ENCODE measurements at regions not wholly inside any gene's neighbourhood (a gene's known extent, or its start where the extent isn't known, plus 50 kb on each side); places are given as distances from the start of the nearest gene placed in this dataset.

- no peak overlapping the region for H3K4me3 ChIP-seq (ENCODE audit: low read depth, low read length, poor library complexity, severe bottlenecking)
- no peaks in the 10 kb centered on the region for H3F3A ChIP-seq (ENCODE audit: insufficient read depth, low read length)
- no peak overlapping the region for H2AFZ ChIP-seq (ENCODE audit: low read length)
These were observed 125.0 kb upstream of the MEF2A start for GRCh38 chr15:99440551-99441443.

DNA sequence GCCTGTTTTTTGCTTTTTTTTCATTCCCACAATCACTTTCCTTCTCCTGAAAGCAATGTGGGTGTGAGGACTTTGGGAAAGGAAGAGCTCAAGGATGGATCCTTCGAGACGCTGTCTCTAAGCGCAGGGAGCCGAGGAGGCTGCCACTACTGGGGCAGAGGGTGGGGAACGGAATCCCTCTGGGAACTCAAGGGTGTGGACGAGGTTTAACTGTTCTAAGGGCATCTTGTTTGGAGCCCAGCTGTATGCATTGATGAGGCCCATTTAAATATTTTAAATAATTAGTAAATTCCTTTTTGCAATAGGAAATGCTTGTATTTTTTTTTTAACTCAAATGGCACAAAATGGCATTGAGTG is 124.4 kb upstream of the MEF2A start:
- Histone ChIP-seq H3K36me3 (ENCODE audit: insufficient read depth, low read length) (no peaks in the 10 kb centered on the region), H3K9me2 (ENCODE audit: low read depth, low read length) (no peaks in the 10 kb centered on the region), H4K20me1 (ENCODE audit: insufficient read depth, low read length) (no peaks in the 10 kb centered on the region), H3K27me3 (ENCODE audit: insufficient read depth, low read length) (peaks cover 4% of the 10 kb centered on the region), H3K4me3 (ENCODE audit: low read depth, low read length, poor library complexity, severe bottlenecking) (no peak overlapping the region), H3K9ac (ENCODE audit: low read length) (no peak overlapping the region), H3K4me1 (ENCODE audit: insufficient read depth, low read length, severe bottlenecking) (peaks cover 7% of the 10 kb centered on the region), H3F3A (ENCODE audit: insufficient read depth, low read length) (no peaks in the 10 kb centered on the region), H2AFZ (ENCODE audit: low read length) (no peak overlapping the region), H3K79me2 (ENCODE audit: insufficient read depth, low read length) (no peaks in the 10 kb centered on the region), H3K9me3 (ENCODE audit: low read length) (no peaks in the 10 kb centered on the region), H3K4me2 (ENCODE audit: low read length) (no peak overlapping the region), H3K27ac (ENCODE audit: low read depth, low read length, poor library complexity, severe bottlenecking) (no peak overlapping the region)
- TF ChIP-seq EZH2 (IDR thresholded peaks at IDR 0.05; ENCODE audit: borderline replicate concordance, low read length) (no peak), CTCF (IDR thresholded peaks at IDR 0.05; ENCODE audit: low read length) (no peak)

More at GRCh38 chr15:99440551-99441443, 125.0 kb upstream of the MEF2A start:
- H3K36me3 ChIP-seq (ENCODE audit: insufficient read depth, low read length) = no peaks in the 10 kb centered on the region
- H3K9me2 ChIP-seq (ENCODE audit: low read depth, low read length) = no peaks in the 10 kb centered on the region
- H3K9ac ChIP-seq (ENCODE audit: low read length) = no peak overlapping the region
- no peak overlapping the region for H3K4me2 ChIP-seq (ENCODE audit: low read length)
- TF ChIP-seq EZH2 (IDR thresholded peaks at IDR 0.05; ENCODE audit: borderline replicate concordance, low read length) (no peak), CTCF (IDR thresholded peaks at IDR 0.05; ENCODE audit: low read length) (no peak)
- H4K20me1 ChIP-seq (ENCODE audit: insufficient read depth, low read length) = no peaks in the 10 kb centered on the region
- H3K4me1 ChIP-seq (ENCODE audit: insufficient read depth, low read length, severe bottlenecking) = peaks cover 7% of the 10 kb centered on the region
- peaks cover 4% of the 10 kb centered on the region for H3K27me3 ChIP-seq (ENCODE audit: insufficient read depth, low read length)
- no peaks in the 10 kb centered on the region for H3K79me2 ChIP-seq (ENCODE audit: insufficient read depth, low read length)
- no peak overlapping the region for H3K27ac ChIP-seq (ENCODE audit: low read depth, low read length, poor library complexity, severe bottlenecking)
- no peaks in the 10 kb centered on the region for H3K9me3 ChIP-seq (ENCODE audit: low read length)

DNA sequence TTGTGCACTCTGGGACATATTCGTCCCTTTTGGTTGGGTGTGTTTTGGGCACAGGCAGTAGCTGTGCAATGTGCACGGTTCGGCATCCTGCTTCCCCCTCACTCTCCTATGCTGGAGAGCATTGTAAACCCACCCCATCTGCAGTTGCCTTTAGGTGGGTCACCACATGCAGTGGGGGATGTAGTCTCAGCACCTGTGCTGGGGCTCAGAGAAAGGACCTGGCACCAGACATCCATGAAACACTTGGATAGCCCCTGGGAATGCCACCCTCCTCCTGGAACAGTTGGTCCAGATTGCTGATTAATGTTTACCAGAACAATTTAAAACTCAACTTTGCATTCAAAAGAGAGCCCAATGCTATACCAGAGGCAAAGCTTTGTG is 123.9 kb upstream of the MEF2A start:
- no peaks in the 10 kb centered on the region for H4K20me1 ChIP-seq (ENCODE audit: insufficient read depth, low read length)
- no peak overlapping the region for H3K4me3 ChIP-seq (ENCODE audit: low read depth, low read length, poor library complexity, severe bottlenecking)
- H3K27me3 ChIP-seq (ENCODE audit: insufficient read depth, low read length) = peaks cover 4% of the 10 kb centered on the region
- no peak overlapping the region for H3K27ac ChIP-seq (ENCODE audit: low read depth, low read length, poor library complexity, severe bottlenecking)
- H3K36me3 ChIP-seq (ENCODE audit: insufficient read depth, low read length) = no peaks in the 10 kb centered on the region
- H3F3A ChIP-seq (ENCODE audit: insufficient read depth, low read length) = no peaks in the 10 kb centered on the region
- H3K4me1 ChIP-seq (ENCODE audit: insufficient read depth, low read length, severe bottlenecking) = peaks cover 7% of the 10 kb centered on the region
- H2AFZ ChIP-seq (ENCODE audit: low read length) = no peak overlapping the region
- H3K4me2 ChIP-seq (ENCODE audit: low read length) = no peak overlapping the region
- no peak overlapping the region for H3K9ac ChIP-seq (ENCODE audit: low read length)
- H3K9me2 ChIP-seq (ENCODE audit: low read depth, low read length) = no peaks in the 10 kb centered on the region
- TF ChIP-seq CTCF (IDR thresholded peaks at IDR 0.05; ENCODE audit: low read length) (no peak), EZH2 (IDR thresholded peaks at IDR 0.05; ENCODE audit: borderline replicate concordance, low read length) (no peak)
- no peaks in the 10 kb centered on the region for H3K9me3 ChIP-seq (ENCODE audit: low read length)
- H3K79me2 ChIP-seq (ENCODE audit: insufficient read depth, low read length) = no peaks in the 10 kb centered on the region
